Putamen (tissue), 1 donor: ENCODE measurements at regions not wholly inside any gene's neighbourhood (a gene's known extent, or its start where the extent isn't known, plus 50 kb on each side); places are given as distances from the start of the nearest gene placed in this dataset.
"Not testable (repeated sequence)": the region's sequence is repeated elsewhere in the genome, so short reads cannot be mapped to it uniquely, and the experiment has no call there.

Experiments used
- DNase-seq: peaks from one replicate; pipeline ENCODE4 v3.0.0-alpha.2; 2016; ENCODE audit warnings: low spot score

- DNase-seq = no peak
Observed at GRCh38 chr13:110809871-110810486, 96.5 kb downstream of the ING1 start.

- DNase-seq = no peak
Observed at GRCh38 chr13:110811008-110811720, 97.7 kb downstream of the ING1 start.

GRCh38 chr13:110811771-110812120 is 98.2 kb downstream of the ING1 start:
- DNase-seq = no peak

- DNase-seq = no peak
Observed at GRCh38 chr13:110812121-110812868, 98.8 kb downstream of the ING1 start.

- DNase-seq = no peak
Observed at GRCh38 chr13:110812869-110813645, 99.6 kb downstream of the ING1 start.

GRCh38 chr13:110813646-110814624 is 100.4 kb downstream of the ING1 start:
- no peak for DNase-seq

- no peak for DNase-seq
Observed at GRCh38 chr13:110815471-110816204, 99.2 kb downstream of the ANKRD10 start.

GRCh38 chr13:110816500-110816899 is 98.4 kb downstream of the ANKRD10 start:
- DNase-seq = peak; percentile 17

- DNase-seq = no peak
Observed at GRCh38 chr13:110817143-110817542, 97.7 kb downstream of the ANKRD10 start.

- DNase-seq = no peak
Observed at GRCh38 chr13:110818747-110819146, 96.1 kb downstream of the ANKRD10 start.

- peak; percentile 62 for DNase-seq
Observed at GRCh38 chr13:110819203-110820014, 95.5 kb downstream of the ANKRD10 start.

- DNase-seq = no peak
Observed at GRCh38 chr13:110820322-110820721, 94.5 kb downstream of the ANKRD10 start.

- not testable (repeated sequence) for DNase-seq
Observed at GRCh38 chr13:110821837-110822668, 92.8 kb downstream of the ANKRD10 start.

- no peak for DNase-seq
Observed at GRCh38 chr13:110822669-110822945, 92.3 kb downstream of the ANKRD10 start.

GRCh38 chr13:110824702-110825300 is 90.1 kb downstream of the ANKRD10 start:
- no peak for DNase-seq

GRCh38 chr13:110825516-110825915 is 89.4 kb downstream of the ANKRD10 start:
- DNase-seq = no peak

- no peak for DNase-seq
Observed at GRCh38 chr13:110826101-110826500, 88.8 kb downstream of the ANKRD10 start.

GRCh38 chr13:110826861-110827672 is 87.8 kb downstream of the ANKRD10 start:
- peak; percentile 8 for DNase-seq
